DMS153 treated with DMSO at 0.1 percent for 48 hours (cell line): ENCODE measurements at regions not wholly inside any gene's neighbourhood (a gene's known extent, or its start where the extent isn't known, plus 50 kb on each side); places are given as distances from the start of the nearest gene placed in this dataset.
"Not testable (repeated sequence)": the region's sequence is repeated elsewhere in the genome, so short reads cannot be mapped to it uniquely, and the experiment has no call there.

Source experiments
- DNase-seq: peaks from one replicate; lab custom pipeline; 2025; ENCODE audit not compliant: unreplicated experiment; lab: John Stamatoyannopoulos, UW

- DNase-seq: no peak
Observed at GRCh38 chr15:79602731-79603130, 170.6 kb downstream of the MINAR1 start.

GRCh38 chr15:79606831-79607355 lies 174.8 kb downstream of the MINAR1 start:
- DNase-seq: no peak

GRCh38 chr15:79608066-79608864 lies 176.1 kb downstream of the MINAR1 start:
- no peak for DNase-seq

- DNase-seq: no peak
Observed at GRCh38 chr15:79609506-79609905, 177.4 kb downstream of the MINAR1 start.

- no peak for DNase-seq
Observed at GRCh38 chr15:79610021-79610420, 177.9 kb downstream of the MINAR1 start.

GRCh38 chr15:79615754-79616153 lies 183.6 kb downstream of the MINAR1 start:
- DNase-seq: no peak

- no peak for DNase-seq
Observed at GRCh38 chr15:79617071-79617470, 184.9 kb downstream of the MINAR1 start.

- DNase-seq: no peak
Observed at GRCh38 chr15:79620112-79620857, 188.1 kb downstream of the MINAR1 start.

- not testable (repeated sequence) for DNase-seq
Observed at GRCh38 chr15:79621805-79622204, 189.7 kb downstream of the MINAR1 start.

- no peak for DNase-seq
Observed at GRCh38 chr15:79623488-79623887, 191.4 kb downstream of the MINAR1 start.

GRCh38 chr15:79629687-79630086 lies 197.6 kb downstream of the MINAR1 start:
- no peak for DNase-seq

GRCh38 chr15:79632457-79632856 lies 200.3 kb downstream of the MINAR1 start:
- DNase-seq: no peak

- DNase-seq: no peak
Observed at GRCh38 chr15:79635149-79635771, 203.1 kb downstream of the MINAR1 start.

- no peak for DNase-seq
Observed at GRCh38 chr15:79635897-79636561, 203.9 kb downstream of the MINAR1 start.

GRCh38 chr15:79640206-79640605 lies 208.1 kb downstream of the MINAR1 start:
- DNase-seq: no peak

- DNase-seq: no peak
Observed at GRCh38 chr15:79641841-79642240, 209.7 kb downstream of the MINAR1 start.

- no peak for DNase-seq
Observed at GRCh38 chr15:79643393-79643792, 211.3 kb downstream of the MINAR1 start.

- no peak for DNase-seq
Observed at GRCh38 chr15:79644091-79644490, 212.0 kb downstream of the MINAR1 start.

GRCh38 chr15:79652972-79653371 lies 220.8 kb downstream of the MINAR1 start:
- not testable (repeated sequence) for DNase-seq

- no peak for DNase-seq
Observed at GRCh38 chr15:79653533-79653932, 221.4 kb downstream of the MINAR1 start.
